Peyer's patch (tissue), 4 donors: ENCODE measurements at regions not wholly inside any gene's neighbourhood (a gene's known extent, or its start where the extent isn't known, plus 50 kb on each side); places are given as distances from the start of the nearest gene placed in this dataset.

Experiments
- POLR2A ChIP-seq, 2 donors: fragments of 450-650 bp; IDR thresholded peaks; one replicate each; pipeline ENCODE4 v1.5.1; 2017; ENCODE audit warnings: antibody characterized with exemption in 2 of 2, mild to moderate bottlenecking in 2 of 2, moderate library complexity in 2 of 2
- TF ChIP-seq, protein P1 (sequence below), 6 experiments: fragments of 450-650 bp in 4 of 6; fragments of 200-600 bp in 2 of 6; sonication (generic) in 1 of 6; IDR thresholded peaks; one replicate each; pipeline ENCODE4 v1.5.1; 2017 to 2019; ENCODE audit warnings: antibody characterized with exemption in 6 of 6, mild to moderate bottlenecking in 3 of 6, moderate library complexity in 1 of 6

DNA sequence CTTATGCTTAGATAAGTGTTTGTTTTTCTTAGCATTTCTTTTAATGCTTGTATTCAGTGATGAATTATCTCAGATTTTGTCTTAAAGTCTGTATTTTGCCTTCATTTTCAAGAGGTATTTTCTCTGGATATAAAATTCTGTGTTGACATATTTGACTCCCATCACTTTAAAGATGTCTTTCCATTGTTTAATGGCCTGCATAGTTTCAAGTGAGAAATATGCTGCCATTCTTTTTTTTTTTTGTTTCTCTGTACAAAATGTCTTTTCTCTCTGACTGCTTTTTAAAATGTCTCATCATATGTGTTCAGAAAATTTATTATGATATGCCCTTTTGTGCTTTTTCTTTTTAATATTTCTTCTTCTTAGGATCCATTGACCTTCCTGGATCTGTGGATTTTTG, 578.0 kb upstream of the NOX3 start:
- TF ChIP-seq, protein P1, sequence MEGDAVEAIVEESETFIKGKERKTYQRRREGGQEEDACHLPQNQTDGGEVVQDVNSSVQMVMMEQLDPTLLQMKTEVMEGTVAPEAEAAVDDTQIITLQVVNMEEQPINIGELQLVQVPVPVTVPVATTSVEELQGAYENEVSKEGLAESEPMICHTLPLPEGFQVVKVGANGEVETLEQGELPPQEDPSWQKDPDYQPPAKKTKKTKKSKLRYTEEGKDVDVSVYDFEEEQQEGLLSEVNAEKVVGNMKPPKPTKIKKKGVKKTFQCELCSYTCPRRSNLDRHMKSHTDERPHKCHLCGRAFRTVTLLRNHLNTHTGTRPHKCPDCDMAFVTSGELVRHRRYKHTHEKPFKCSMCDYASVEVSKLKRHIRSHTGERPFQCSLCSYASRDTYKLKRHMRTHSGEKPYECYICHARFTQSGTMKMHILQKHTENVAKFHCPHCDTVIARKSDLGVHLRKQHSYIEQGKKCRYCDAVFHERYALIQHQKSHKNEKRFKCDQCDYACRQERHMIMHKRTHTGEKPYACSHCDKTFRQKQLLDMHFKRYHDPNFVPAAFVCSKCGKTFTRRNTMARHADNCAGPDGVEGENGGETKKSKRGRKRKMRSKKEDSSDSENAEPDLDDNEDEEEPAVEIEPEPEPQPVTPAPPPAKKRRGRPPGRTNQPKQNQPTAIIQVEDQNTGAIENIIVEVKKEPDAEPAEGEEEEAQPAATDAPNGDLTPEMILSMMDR (IDR thresholded peaks at IDR 0.05), result no peak
- TF ChIP-seq POLR2A (IDR thresholded peaks at IDR 0.05), result no peak
